NB4 (cell line): ENCODE measurements at regions not wholly inside any gene's neighbourhood (a gene's known extent, or its start where the extent isn't known, plus 50 kb on each side); places are given as distances from the start of the nearest gene placed in this dataset.

Experiments used
- POLR2A ChIP-seq: IDR thresholded peaks from 2 replicates; pipeline ENCODE4 v1.6.1; 2011; ENCODE audit warnings: mild to moderate bottlenecking; ENCODE audit not compliant: insufficient read length; ENCODE audit errors: extremely low read depth
- TF ChIP-seq, protein P1 (sequence below): IDR thresholded peaks from one replicate; pipeline ENCODE4 v1.5.1; 2012; ENCODE audit warnings: low read depth, low read length

GRCh38 chr4:62394766-62395165 lies 1194.6 kb downstream of the ADGRL3 start:
- TF ChIP-seq, protein P1, sequence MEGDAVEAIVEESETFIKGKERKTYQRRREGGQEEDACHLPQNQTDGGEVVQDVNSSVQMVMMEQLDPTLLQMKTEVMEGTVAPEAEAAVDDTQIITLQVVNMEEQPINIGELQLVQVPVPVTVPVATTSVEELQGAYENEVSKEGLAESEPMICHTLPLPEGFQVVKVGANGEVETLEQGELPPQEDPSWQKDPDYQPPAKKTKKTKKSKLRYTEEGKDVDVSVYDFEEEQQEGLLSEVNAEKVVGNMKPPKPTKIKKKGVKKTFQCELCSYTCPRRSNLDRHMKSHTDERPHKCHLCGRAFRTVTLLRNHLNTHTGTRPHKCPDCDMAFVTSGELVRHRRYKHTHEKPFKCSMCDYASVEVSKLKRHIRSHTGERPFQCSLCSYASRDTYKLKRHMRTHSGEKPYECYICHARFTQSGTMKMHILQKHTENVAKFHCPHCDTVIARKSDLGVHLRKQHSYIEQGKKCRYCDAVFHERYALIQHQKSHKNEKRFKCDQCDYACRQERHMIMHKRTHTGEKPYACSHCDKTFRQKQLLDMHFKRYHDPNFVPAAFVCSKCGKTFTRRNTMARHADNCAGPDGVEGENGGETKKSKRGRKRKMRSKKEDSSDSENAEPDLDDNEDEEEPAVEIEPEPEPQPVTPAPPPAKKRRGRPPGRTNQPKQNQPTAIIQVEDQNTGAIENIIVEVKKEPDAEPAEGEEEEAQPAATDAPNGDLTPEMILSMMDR, result no peak
- TF ChIP-seq POLR2A, result no peak
